ENCODE measurements at regions not wholly inside any gene's neighbourhood (a gene's known extent, or its start where the extent isn't known, plus 50 kb on each side); places are given as distances from the start of the nearest gene placed in this dataset.
"Not testable (repeated sequence)": the region's sequence is repeated elsewhere in the genome, so short reads cannot be mapped to it uniquely, and the experiment has no call there.

DNA sequence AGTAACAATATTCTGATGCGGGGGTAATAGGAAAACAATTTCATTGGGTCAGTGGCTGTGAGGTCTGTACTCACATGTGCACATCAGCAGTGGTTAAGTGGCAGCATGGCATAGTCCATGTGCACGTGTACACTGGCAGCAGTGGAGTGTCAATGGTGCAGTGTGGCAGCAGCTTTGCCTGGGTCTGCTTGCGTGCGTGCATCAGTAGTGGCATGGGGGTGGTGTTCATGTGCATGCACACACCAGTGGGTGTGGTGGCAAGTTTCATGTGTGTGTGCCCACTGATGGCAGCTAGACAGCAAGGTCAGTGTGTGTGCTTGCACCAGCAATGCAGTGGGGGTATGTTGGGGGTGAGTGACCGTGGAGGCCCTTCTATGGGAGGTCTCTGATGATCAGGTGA, 581.6 kb upstream of the KLHL4 start:
- DNase-seq (ENCODE audit: low read depth, low spot score): no peak
- in situ Hi-C loops (cut with HindIII; ENCODE audit: low sequenced_read_pairs): no loop called here
- TF ChIP-seq, protein P1, sequence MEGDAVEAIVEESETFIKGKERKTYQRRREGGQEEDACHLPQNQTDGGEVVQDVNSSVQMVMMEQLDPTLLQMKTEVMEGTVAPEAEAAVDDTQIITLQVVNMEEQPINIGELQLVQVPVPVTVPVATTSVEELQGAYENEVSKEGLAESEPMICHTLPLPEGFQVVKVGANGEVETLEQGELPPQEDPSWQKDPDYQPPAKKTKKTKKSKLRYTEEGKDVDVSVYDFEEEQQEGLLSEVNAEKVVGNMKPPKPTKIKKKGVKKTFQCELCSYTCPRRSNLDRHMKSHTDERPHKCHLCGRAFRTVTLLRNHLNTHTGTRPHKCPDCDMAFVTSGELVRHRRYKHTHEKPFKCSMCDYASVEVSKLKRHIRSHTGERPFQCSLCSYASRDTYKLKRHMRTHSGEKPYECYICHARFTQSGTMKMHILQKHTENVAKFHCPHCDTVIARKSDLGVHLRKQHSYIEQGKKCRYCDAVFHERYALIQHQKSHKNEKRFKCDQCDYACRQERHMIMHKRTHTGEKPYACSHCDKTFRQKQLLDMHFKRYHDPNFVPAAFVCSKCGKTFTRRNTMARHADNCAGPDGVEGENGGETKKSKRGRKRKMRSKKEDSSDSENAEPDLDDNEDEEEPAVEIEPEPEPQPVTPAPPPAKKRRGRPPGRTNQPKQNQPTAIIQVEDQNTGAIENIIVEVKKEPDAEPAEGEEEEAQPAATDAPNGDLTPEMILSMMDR (IDR thresholded peaks at IDR 0.05; ENCODE audit: low read depth, low read length): no peak
- no peak overlapping the region for H3K4me3 ChIP-seq (ENCODE audit: low read depth, low read length)

DNA sequence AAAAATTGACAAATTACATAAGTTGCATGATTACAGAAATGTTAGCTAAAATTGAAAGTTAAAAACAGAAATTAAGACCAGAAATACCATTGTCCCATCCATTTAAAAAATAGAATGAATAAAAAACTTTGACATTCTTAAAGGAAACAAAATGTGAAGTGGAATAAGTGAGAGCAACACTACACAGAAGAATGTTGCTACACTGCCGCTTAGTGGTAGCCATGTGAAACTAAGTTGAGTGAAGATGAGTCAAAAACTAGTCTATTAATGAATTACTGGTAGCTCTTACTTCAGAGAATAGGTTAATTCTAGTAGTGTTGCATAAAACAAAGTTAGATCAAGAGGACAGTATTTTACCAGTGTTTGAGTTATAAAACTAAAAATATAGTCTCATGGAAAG, 571.0 kb upstream of the KLHL4 start:
- TF ChIP-seq, protein P1 (IDR thresholded peaks at IDR 0.05; ENCODE audit: low read depth, low read length): peak; percentile 58
- in situ Hi-C loops (cut with HindIII; ENCODE audit: low sequenced_read_pairs): no loop called here
- no peak for DNase-seq (ENCODE audit: low read depth, low spot score)
- H3K4me3 ChIP-seq (ENCODE audit: low read depth, low read length): no peak overlapping the region

DNA sequence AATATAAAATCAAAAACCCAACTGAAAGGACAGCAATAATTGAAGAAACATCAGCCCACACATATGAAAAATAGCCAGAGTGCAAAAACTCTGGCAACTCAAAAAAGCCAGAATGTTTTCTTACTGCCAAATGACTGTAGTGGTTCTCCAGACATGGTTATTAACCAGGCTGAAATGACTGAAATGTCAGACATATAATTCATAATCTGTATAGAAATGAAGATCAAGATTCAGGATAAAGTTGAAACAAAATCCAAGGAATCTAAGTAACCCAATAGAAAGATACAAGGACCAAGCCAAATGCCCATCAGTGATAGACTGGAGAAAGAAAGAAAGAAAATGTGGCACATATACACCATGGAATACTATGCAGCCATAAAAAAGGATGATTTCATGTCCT, 553.3 kb upstream of the KLHL4 start:
- TF ChIP-seq, protein P1 (IDR thresholded peaks at IDR 0.05; ENCODE audit: low read depth, low read length): no peak
- DNase-seq (ENCODE audit: low read depth, low spot score): no peak
- in situ Hi-C loops (cut with HindIII; ENCODE audit: low sequenced_read_pairs): no loop called here
- H3K4me3 ChIP-seq (ENCODE audit: low read depth, low read length): no peak overlapping the region

DNA sequence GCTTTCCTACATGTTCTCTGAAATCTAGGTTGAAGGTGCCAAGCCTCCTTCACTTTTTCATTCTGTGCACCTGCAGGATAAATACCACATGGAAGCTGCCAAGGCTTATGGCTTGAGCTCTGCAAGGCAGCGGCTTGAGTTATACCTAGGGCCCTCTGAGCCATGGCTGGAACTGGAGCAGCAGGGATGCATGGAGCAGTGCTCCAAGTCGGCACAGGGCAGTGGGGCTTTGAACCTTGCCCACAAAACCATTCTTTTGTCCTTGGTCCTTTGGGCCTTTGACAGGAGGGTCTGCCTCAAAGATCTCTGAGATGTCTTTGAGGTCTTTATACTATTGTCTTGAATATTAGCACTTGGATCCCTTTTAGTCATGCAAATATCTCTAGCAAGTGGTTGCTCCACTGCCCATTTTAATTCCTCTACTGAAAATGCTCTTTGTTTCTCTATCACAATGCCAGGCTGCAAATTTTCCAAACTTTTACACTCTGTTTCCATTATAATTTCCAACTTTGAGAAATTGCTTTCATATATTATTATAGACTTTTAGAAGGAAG, 536.2 kb upstream of the KLHL4 start:
- no peak for DNase-seq (ENCODE audit: low read depth, low spot score)
- in situ Hi-C loops (cut with HindIII; ENCODE audit: low sequenced_read_pairs): no loop called here
- TF ChIP-seq, protein P1 (IDR thresholded peaks at IDR 0.05; ENCODE audit: low read depth, low read length): no peak
- H3K4me3 ChIP-seq (ENCODE audit: low read depth, low read length): no peak overlapping the region

DNA sequence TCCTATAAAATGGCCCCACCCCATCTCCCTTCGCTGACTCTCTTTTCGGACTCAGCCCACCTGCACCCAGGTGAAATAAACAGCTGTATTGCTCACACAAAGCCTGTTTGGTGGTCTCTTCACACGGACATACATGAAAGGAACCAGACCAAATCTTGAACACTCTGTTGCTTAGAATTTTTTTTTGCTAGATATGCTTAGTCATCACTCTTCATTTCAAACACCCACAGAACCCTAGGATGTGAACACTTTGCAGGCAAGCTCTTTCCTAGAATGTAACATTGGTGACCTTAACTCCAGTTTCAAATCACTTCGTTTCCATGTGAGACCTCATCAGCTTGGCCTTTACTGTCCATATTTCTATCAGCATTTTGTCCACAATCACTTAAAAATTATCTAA, 530.3 kb upstream of the KLHL4 start:
- in situ Hi-C loops (cut with HindIII; ENCODE audit: low sequenced_read_pairs); DNase-seq (ENCODE audit: low read depth, low spot score): not testable (repeated sequence)

DNA sequence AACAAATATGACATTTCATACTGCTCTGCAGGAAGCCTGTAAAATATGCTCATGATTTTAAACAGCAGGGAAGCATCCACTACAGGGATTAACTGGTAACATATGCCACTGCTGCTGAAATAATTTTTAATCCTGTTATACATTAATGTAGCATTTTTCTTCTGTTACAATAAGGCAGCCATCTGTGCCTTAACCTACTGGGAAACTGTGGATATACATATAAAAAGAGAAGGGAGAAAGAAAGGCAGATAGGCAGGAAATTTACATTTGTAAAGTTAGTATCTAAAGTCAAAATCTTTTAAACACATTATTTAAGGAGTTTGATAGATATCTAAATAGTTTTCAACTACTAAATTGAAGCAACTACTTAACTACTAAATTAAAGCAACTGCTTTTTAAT, 514.6 kb upstream of the KLHL4 start:
- DNase-seq (ENCODE audit: low read depth, low spot score): no peak
- H3K4me3 ChIP-seq (ENCODE audit: low read depth, low read length): no peak overlapping the region
- in situ Hi-C loops (cut with HindIII; ENCODE audit: low sequenced_read_pairs): no loop called here
- TF ChIP-seq, protein P1 (IDR thresholded peaks at IDR 0.05; ENCODE audit: low read depth, low read length): no peak

More for the DNA sequence above, 530.3 kb upstream of the KLHL4 start:
- not testable (repeated sequence) for H3K4me3 ChIP-seq (ENCODE audit: low read depth, low read length)

DNA sequence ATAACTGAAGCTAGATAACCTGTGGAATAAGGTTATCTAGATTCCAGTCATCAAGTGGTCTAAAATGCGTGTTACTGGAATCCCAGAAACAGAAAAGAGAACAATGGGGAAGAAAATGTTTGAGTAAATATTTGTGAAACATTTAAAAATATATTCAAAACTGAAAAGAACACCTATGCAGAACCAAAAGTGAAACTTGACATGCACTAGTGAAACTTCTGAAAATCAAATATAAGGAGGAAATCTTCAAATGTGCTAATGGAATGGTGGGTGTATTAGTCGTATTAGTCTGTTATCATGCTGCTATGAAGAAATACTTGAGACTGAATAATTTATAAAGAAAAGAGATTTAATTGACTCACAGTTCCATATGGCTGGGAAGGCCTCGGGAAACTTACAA, 512.4 kb upstream of the KLHL4 start:
- no peak for DNase-seq (ENCODE audit: low read depth, low spot score)
- TF ChIP-seq, protein P1 (IDR thresholded peaks at IDR 0.05; ENCODE audit: low read depth, low read length): no peak
- in situ Hi-C loops (cut with HindIII; ENCODE audit: low sequenced_read_pairs): no loop called here
- no peak overlapping the region for H3K4me3 ChIP-seq (ENCODE audit: low read depth, low read length)

All from astrocyte of the spinal cord (primary cell).